GM12872 (cell line): ENCODE measurements at regions not wholly inside any gene's neighbourhood (a gene's known extent, or its start where the extent isn't known, plus 50 kb on each side); places are given as distances from the start of the nearest gene placed in this dataset.

ENCODE experiments used
- CTCF ChIP-seq: IDR thresholded peaks from 3 replicates; pipeline ENCODE4 v1.5.1; 2011; ENCODE audit warnings: low read depth, mild to moderate bottlenecking, low read length, moderate library complexity; ENCODE audit not compliant: insufficient read depth

- TF ChIP-seq CTCF, result no peak
Measured at GRCh38 chr6:101178748-101179147, 214.8 kb upstream of the GRIK2 start.

GRCh38 chr6:101181006-101181405 lies 212.5 kb upstream of the GRIK2 start:
- TF ChIP-seq CTCF, result no peak

GRCh38 chr6:101195588-101195987 lies 197.9 kb upstream of the GRIK2 start:
- no peak for TF ChIP-seq CTCF

- TF ChIP-seq CTCF, result no peak
Measured at GRCh38 chr6:101199441-101199840, 194.1 kb upstream of the GRIK2 start.

- TF ChIP-seq CTCF, result no peak
Measured at GRCh38 chr6:101202867-101203374, 190.6 kb upstream of the GRIK2 start.

DNA sequence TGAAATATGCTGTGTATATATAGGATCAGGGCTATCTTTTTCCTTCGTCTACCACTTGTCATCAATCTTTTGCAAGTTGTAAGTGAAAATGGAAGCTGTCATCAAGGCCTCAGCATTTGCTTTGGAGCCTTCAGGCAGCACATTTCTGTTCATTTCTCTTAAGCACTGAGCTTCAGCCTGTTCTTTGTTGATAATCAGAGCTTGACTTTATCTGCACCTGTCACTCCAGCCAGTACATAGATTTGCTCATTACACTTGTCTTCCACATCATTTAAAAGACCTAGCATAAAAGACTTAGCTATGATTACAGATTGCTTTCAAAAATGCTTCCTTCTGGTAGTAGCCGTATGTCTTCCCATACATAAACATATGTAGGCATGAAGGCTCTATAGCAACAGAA lies 189.8 kb upstream of the GRIK2 start:
- TF ChIP-seq CTCF, result no peak

DNA sequence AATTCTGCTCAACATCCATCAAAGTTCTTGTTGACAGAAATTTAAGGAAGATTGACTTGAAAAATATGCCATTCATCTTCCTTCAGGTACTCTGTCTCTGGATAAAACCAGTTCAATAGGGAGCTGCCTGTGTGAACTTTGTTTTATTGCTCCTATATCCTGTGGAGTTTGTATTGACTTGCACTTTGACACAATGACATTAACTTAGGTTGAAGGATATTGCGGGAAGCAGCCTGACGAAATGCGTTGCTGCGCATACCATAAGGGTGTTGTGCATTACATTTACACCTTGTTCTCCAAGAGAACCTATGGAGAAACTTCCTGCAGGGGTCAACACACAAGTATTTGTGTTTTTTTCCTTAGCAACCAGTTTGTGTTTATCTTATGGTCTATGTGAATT lies 185.4 kb upstream of the GRIK2 start:
- no peak for TF ChIP-seq CTCF

DNA sequence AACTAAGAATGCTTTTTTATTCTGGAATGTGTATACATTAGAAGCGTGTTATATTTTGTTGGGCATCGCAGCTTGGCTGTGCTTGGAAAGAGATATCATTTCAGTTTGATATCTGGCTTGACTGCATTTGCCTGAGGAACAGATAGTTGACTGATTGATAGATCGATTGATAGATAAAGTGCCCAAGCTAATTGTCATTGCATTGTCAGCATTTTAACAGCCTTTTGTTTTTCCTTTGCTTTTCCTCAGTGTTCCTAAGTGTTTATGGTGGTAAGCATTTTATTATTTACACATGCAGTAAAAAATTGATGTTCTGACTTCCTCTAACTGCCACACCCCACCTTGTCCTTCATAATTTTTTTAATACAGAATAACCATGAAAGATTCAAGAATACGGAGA lies 180.9 kb upstream of the GRIK2 start:
- no peak for TF ChIP-seq CTCF
